GM12865 (cell line): ENCODE measurements at regions not wholly inside any gene's neighbourhood (a gene's known extent, or its start where the extent isn't known, plus 50 kb on each side); places are given as distances from the start of the nearest gene placed in this dataset.

Source experiments
- DNase-seq: peaks from one replicate; pipeline ENCODE4 v3.0.0; 2010; ENCODE audit warnings: low read depth
- H3K4me3 ChIP-seq: 2 replicates; pipeline ENCODE4 v1.5.1; 2011; ENCODE audit warnings: mild to moderate bottlenecking, low read depth, low read length, control low read depth
- CTCF ChIP-seq: IDR thresholded peaks from 2 replicates; pipeline ENCODE4 v1.5.1; 2011; ENCODE audit warnings: low read length, control low read depth, low read depth, inconsistent platforms; ENCODE audit not compliant: insufficient read depth; ENCODE audit errors: missing control alignments

- TF ChIP-seq CTCF: no peak
- DNase-seq: no peak
- no peak overlapping the region for H3K4me3 ChIP-seq
Observed at GRCh38 chr17:13690806-13691205, 89.1 kb upstream of the HS3ST3A1 start.

DNA sequence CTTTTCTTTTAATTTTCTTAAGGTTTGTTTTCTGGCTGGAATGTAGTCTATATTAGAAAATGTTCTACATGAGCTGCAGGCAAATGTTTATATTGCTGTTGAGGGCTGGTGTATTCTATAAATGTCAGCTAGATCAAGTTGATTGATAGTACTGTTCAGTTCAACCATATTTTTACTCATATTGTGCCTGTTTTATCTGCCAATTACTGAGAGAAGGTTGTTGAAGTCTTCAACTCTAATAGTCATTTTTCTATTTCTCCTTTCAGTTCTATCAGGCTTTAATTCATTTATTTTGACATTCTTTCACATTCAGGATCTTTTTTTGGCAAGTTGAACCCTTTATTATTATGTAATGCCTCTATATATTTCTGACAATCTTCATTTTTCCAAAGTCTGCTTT is 93.2 kb upstream of the HS3ST3A1 start:
- no peak for TF ChIP-seq CTCF
- DNase-seq: no peak
- no peak overlapping the region for H3K4me3 ChIP-seq

GRCh38 chr17:13698832-13699231 is 97.1 kb upstream of the HS3ST3A1 start:
- no peak overlapping the region for H3K4me3 ChIP-seq
- TF ChIP-seq CTCF: no peak
- DNase-seq: no peak

DNA sequence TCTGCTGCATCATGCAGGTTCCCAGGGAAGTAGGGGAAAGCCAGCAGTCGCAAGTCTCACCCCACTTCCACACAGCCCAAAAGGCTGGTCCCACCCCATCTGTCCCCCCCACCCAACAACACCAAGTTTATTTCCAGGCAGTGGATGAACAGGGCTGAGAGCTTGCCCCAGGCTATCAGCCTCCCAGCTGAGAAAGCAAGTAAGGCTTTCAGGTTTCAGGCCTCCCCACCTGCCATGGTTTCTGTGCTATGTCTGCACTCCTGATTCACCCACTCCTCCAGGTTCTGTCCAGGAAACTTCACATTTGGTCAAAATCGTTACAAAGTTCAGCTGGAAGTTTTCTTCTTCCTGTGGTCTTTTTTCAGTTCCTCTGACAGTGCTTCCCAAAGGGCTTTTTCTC is 97.5 kb upstream of the HS3ST3A1 start:
- no peak for DNase-seq
- TF ChIP-seq CTCF: no peak
- H3K4me3 ChIP-seq: no peak overlapping the region

DNA sequence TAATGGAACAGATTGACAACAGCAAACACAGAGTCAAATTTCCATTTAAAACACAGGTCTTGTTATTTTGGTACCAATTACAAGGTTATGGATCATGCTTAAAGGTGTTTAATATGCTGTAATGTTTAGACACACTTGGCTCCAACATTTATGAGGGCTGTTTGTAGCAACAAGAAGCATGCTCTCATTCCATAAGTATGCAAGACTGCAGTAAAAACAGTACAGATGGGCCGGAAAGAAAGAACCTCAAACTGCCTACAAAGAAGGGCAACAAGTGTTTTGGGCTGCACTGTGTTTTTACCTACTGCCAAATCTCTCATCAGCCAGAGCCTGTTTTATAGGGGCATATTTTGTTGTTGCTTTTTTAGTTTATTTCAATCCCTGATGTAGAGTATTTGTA is 100.5 kb upstream of the HS3ST3A1 start:
- DNase-seq: no peak
- TF ChIP-seq CTCF: no peak
- no peak overlapping the region for H3K4me3 ChIP-seq

- no peak for DNase-seq
- no peak for TF ChIP-seq CTCF
- no peak overlapping the region for H3K4me3 ChIP-seq
Observed at GRCh38 chr17:13704333-13704732, 102.6 kb upstream of the HS3ST3A1 start.

DNA sequence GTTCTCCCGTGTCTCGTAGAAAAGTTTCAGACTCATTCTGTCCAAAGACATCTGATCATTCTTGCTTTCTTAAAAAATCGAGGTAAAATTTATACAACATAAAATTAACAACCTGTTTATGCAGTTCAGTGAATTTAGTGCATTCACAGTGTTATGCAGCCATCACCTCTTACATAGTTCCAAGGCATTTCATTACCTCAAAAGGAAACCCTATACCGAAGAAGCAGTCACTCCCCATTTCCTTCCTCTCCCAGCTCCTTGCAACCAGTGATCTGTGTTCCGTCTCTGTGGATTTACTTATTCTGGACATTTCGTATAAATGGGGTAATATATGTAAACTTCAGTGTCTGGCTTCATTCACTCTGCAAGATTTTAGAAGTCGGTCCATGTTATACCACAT is 103.5 kb upstream of the HS3ST3A1 start:
- H3K4me3 ChIP-seq: no peak overlapping the region
- TF ChIP-seq CTCF: no peak
- DNase-seq: no peak
